ENCODE measurements at regions not wholly inside any gene's neighbourhood (a gene's known extent, or its start where the extent isn't known, plus 50 kb on each side); places are given as distances from the start of the nearest gene placed in this dataset.
A peak's percentile ranks its signal among the peaks of the same experiment; 100 is the strongest.

DNA sequence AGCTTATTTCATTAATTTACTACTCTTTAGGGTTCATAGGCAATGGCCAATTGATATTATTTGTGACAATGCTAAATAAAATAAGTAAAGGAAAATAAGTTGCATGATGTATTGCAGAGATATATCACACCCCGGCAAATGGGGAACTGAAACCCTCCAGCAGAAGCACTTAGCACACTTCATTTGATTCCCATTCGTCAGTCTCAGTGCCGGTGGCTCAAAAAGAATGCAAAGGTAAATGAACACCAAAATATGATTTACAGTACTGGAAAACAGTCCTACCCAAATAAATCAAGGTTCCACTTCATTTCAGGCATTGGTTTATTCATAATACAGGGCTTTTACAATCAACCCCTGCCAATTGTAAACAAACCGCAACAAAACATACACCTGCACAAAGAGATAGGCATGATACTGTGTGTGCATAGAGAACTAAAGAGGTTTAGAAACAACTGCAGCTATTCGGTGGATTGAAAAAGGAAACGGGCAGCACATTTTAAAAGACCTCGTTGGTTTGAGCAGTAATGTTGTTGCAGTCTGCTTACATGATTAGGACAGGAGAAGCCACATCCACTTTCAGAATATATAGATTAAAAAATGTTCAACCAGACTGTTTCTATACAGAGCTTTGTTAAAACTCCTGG is 1019.2 kb downstream of the TTLL7 start:
- no peak overlapping the region for H3K4me3 Mint-ChIP-seq
- H3K27ac Mint-ChIP-seq, result no peak overlapping the region
- H3K4me1 Mint-ChIP-seq, result peaks cover 46% of the 10 kb centered on the region
- H3K9me3 Mint-ChIP-seq, result no peaks in the 10 kb centered on the region
- TF ChIP-seq, protein P1, sequence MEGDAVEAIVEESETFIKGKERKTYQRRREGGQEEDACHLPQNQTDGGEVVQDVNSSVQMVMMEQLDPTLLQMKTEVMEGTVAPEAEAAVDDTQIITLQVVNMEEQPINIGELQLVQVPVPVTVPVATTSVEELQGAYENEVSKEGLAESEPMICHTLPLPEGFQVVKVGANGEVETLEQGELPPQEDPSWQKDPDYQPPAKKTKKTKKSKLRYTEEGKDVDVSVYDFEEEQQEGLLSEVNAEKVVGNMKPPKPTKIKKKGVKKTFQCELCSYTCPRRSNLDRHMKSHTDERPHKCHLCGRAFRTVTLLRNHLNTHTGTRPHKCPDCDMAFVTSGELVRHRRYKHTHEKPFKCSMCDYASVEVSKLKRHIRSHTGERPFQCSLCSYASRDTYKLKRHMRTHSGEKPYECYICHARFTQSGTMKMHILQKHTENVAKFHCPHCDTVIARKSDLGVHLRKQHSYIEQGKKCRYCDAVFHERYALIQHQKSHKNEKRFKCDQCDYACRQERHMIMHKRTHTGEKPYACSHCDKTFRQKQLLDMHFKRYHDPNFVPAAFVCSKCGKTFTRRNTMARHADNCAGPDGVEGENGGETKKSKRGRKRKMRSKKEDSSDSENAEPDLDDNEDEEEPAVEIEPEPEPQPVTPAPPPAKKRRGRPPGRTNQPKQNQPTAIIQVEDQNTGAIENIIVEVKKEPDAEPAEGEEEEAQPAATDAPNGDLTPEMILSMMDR (IDR thresholded peaks at IDR 0.05; ENCODE audit: unreplicated experiment), result no peak
- H3K27me3 Mint-ChIP-seq (ENCODE audit: low read depth), result no peaks in the 10 kb centered on the region
- no peak for DNase-seq (ENCODE audit: low spot score in 2 of 2, unreplicated experiment in 2 of 2)
- H3K36me3 Mint-ChIP-seq, result no peaks in the 10 kb centered on the region

DNA sequence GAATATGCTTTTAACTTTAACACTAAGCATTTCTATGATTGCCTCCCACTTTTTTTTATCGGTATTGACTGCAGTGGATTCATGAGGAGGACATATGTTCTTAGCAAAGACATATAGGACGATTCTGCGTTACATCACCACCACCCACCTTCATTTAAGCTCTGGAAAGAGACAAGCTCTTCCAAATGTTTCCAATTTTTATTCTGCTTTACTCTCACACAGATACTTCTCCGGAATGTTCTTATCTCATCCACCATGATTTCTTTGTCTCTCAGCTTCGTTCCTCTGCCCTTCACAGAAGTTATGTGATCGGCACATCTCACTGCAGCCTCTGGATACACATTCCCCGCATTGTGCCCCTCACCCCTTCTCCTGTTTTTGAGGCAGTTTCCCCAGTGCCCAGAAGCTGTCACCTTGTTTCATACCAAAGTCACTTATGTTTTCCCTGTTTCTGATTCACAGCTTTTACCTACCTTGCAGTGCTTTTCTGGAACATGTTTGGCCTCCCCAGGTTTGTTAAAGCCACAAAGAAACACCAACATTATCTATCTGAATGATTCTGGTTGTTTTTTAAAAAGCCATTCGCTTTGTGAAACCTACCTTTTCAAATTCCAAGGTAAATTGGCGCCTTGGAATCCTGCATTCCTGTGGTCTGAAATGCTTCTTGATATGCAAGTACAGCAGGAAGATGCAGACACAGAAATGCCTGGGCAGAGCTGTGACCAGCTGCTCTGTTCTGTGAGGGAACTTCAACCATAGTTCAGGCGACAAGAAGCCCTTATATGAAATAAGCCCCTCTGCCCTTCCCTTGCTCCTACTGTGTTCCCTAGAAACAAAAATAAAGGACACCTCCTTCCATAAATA is 1020.2 kb downstream of the TTLL7 start:
- TF ChIP-seq, protein P1 (IDR thresholded peaks at IDR 0.05; ENCODE audit: unreplicated experiment), result no peak
- Mint-ChIP-seq H3K27ac (peak overlapping the region; percentile 75), H3K9me3 (no peaks in the 10 kb centered on the region), H3K4me1 (peaks cover 46% of the 10 kb centered on the region), H3K27me3 (ENCODE audit: low read depth) (no peaks in the 10 kb centered on the region), H3K36me3 (no peaks in the 10 kb centered on the region), H3K4me3 (peak overlapping the region; percentile 26)
- no peak for DNase-seq (ENCODE audit: low spot score in 2 of 2, unreplicated experiment in 2 of 2)

DNA sequence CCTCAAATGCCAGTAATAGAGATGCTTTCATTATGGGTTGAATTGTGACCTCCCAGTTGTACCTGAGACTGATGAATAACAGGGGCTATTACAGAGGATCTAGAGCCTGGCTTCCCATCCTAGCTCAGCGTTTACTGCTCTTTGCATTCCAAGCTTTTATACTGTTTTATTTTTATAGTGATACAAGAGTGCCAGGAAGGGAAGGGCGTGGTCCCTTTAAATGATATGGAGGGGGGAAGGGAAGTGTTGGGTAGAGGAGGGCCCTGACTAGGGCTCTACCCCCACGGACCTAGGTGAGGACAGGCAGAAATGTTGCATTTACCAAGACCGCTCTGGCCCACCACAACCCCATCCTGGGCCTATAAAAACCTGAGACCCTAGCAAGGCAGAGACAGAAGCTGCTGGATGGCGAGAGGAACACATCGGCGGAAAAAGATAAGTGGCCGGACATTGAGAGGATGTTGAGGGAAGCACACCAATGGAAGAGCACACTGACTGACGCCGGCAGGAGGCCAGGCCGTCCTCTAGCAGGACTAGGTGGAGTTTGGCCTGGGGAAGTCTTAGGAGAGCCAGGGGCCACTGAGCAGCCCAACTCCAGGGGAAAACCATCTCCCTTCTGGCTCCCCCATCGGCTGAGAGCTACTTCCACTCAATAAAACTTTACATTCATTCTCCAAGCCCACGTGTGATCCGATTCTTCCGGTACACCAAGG is 1025.9 kb downstream of the TTLL7 start:
- no peak for DNase-seq (ENCODE audit: low spot score in 2 of 2, unreplicated experiment in 2 of 2)
- H3K4me3 Mint-ChIP-seq, result no peak overlapping the region
- TF ChIP-seq, protein P1 (IDR thresholded peaks at IDR 0.05; ENCODE audit: unreplicated experiment), result no peak
- no peak overlapping the region for H3K27ac Mint-ChIP-seq
- H3K4me1 Mint-ChIP-seq, result peaks cover under 1% of the 10 kb centered on the region
- no peaks in the 10 kb centered on the region for H3K27me3 Mint-ChIP-seq (ENCODE audit: low read depth)
- no peaks in the 10 kb centered on the region for H3K9me3 Mint-ChIP-seq
- no peaks in the 10 kb centered on the region for H3K36me3 Mint-ChIP-seq

DNA sequence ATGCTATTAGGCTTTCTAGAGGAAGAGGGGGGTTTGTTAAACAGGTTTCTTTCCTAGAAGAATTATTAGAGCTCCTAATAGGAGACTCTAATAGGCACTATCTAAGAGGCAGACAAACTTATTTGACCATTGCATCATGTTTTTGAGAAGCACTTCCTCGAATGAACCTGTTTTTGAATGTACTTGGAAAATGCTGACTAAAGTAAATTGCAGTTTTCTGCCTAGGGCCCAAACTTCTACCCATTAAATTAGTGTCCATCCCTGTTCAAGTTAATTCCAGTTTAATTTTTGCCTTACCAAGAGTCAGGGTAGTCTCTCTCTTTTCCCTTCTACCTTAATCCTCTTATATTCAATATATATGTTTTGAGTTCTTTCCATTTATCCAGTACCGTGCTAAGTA is 1029.6 kb downstream of the TTLL7 start:
- Mint-ChIP-seq H3K27me3 (ENCODE audit: low read depth) (no peaks in the 10 kb centered on the region), H3K27ac (no peak overlapping the region), H3K4me1 (no peaks in the 10 kb centered on the region), H3K9me3 (no peaks in the 10 kb centered on the region), H3K4me3 (no peak overlapping the region), H3K36me3 (no peaks in the 10 kb centered on the region)
- DNase-seq (ENCODE audit: low spot score in 2 of 2, unreplicated experiment in 2 of 2), result no peak
- TF ChIP-seq, protein P1 (IDR thresholded peaks at IDR 0.05; ENCODE audit: unreplicated experiment), result no peak

DNA sequence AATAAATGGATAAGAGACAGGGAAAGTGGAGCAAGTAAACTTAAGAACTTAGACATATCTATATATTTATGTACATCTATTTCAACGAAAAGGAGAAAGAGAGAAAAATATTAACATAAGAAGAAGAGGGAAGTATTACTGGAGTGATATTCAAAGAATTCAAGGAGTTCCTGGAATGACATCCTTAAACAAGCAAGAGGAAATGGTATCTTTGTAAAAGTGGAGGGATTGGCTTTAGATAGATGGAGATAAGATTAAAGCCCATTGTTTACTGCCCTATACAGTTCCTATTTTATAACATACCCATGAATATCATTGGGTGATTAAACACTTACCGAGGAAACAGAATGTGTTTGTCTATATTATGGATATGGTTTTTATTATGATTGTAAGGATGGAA is 1036.3 kb downstream of the TTLL7 start:
- no peak overlapping the region for H3K4me3 Mint-ChIP-seq
- no peak for DNase-seq (ENCODE audit: low spot score in 2 of 2, unreplicated experiment in 2 of 2)
- H3K27ac Mint-ChIP-seq, result no peak overlapping the region
- H3K27me3 Mint-ChIP-seq (ENCODE audit: low read depth), result no peaks in the 10 kb centered on the region
- no peaks in the 10 kb centered on the region for H3K36me3 Mint-ChIP-seq
- no peaks in the 10 kb centered on the region for H3K4me1 Mint-ChIP-seq
- TF ChIP-seq, protein P1 (IDR thresholded peaks at IDR 0.05; ENCODE audit: unreplicated experiment), result no peak
- no peaks in the 10 kb centered on the region for H3K9me3 Mint-ChIP-seq
